Stimulated activated CD8-positive, alpha-beta memory T cell treated with anti-CD3 and anti-CD28 coated beads, Interleukin-7, amount 100 ng/mL, for 1 hour (primary cell): ENCODE measurements at regions not wholly inside any gene's neighbourhood (a gene's known extent, or its start where the extent isn't known, plus 50 kb on each side); places are given as distances from the start of the nearest gene placed in this dataset.

ENCODE experiments used
- DNase-seq, 2 donors: peaks; one replicate each; pipeline ENCODE4 v3.0.0-alpha.2; 2020; ENCODE audit warnings: low read depth in 2 of 2

DNA sequence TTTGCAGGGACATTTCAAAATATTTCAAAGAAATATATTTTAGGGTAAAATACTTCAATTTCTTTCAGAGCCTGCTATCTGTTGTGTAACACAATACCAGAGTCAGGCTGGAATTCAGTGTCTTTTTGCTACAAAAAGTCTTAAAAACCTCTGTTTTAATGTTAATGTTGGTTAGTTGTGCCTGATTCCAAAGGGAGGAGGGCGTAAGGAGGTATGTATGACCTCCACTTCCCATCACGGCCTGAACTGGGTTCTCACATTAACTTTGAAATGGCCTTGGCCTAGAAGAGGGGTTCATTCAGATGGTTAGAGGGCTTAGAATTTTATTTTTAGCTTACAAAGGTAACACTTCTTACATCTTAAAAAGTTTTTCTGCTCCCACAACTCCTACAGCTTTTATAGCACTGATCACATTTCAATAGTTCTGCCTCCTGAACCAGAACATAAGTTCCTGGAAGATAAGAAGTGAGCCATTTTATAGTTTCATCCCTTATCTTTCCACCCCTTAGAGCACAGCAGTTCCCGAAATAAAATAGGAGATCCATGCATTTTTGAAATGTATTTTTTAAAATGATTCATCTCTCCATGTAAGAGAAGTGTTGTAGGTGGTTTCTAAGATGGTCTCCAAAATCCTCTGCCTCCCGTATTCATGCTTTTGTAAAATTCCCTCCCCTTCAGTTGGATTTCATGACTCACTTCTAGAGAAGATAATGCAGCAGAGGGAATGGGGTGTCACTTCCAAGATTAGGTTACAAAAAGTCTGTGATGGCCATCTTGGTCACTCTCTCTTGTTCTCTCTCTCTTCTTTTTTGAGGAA lies 543.1 kb upstream of the NECTIN3 start:
- DNase-seq = no peak

DNA sequence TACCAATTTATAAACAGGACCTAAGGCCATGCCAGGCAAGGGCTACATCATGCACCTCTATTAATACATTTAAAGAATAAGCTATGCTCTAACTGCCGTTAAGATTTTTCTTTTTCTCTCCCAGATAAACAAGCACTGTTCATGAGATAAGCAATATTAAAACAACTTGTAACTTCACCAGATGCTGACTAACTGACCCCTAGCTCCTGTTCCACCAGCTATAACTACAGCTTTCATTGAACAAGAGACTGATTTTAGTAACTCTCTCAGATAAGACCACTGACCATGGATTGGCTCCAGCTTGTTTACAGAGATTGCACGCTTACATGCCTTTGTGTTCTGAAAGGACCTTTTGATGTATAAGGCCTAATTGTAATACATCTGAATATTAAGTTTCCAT lies 540.7 kb upstream of the NECTIN3 start:
- no peak for DNase-seq

DNA sequence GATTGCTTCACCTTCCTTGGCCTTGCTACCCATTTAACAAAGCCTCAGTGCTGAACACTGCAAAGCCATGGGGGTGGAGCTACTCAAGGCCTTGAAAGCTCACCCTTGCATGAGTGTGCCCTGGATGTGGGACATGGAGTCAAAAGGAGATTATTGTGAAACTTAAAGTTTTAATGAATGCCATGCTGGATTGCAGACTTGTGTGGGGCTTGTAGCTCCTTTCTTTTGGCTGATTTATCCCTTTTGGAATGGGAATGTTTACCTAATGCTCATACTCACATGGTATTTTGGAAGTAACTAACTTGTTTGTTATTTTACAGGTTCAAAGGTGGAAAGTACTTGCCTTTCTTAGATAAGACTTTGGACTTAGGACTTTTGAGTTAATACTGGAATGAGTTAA lies 538.5 kb upstream of the NECTIN3 start:
- no peak for DNase-seq

DNA sequence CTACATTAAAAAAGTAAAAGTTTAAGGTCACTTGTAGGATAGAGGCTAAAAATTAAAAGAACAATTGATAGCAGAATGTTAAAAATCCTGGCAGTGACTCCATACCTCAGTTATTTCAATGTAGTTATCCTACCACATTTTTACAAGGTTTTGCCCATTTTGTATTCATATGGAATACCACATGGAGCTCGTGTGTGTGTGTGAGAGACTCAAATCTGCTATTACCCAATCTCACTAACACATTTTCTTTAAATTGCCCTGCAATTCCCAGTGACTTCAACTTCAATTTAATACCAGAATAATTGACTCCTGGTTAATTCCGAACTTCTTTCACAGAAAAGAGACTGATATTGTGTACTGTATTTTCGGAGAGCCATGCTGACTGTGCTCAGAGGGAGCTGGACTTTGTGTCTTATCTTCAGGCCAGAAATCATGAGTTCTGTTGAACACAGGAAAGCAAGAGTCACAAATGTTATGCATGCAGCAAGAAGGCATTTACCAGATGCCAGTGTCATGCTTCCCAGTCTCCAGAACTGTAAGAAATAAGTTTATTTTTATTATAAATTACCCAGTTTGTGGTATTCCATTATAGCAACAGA lies 529.0 kb upstream of the NECTIN3 start:
- no peak for DNase-seq

DNA sequence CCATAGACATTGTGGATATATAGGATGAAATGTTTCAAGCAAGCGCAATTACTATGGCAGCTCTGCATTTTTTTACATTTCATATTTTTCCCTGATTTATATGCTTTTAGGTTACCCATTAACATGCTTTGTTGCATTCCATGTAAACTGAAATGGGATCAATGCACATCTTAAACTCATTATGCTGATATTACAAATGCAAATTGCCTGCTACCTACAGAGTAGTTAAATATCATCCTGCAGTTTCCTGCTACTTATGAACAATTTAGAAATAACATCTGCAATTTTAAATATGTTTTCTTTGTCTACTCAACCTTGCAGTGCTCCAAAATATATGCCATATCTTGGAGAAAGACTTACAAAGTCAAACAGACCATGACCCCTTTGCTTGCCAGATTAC lies 526.9 kb upstream of the NECTIN3 start:
- DNase-seq = no peak

DNA sequence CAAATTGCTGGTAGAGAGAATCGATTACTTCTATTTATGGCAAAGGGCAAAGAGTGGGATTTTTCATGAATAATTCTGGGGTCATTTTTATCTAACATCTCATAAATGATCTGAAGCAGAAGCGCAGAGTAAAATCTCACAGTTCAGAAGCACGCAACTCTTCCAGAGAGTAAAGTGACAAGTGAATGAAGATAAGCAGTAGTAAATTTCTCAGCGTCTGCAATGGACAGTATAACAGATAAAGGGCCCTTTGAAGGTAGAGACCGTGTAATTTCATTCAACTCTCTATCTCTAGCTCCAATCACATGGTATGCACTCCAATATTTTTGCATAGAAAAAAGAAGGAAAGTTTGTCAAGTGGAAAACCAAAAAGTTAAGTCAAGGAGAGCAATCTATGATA lies 521.1 kb upstream of the NECTIN3 start:
- DNase-seq = no peak

DNA sequence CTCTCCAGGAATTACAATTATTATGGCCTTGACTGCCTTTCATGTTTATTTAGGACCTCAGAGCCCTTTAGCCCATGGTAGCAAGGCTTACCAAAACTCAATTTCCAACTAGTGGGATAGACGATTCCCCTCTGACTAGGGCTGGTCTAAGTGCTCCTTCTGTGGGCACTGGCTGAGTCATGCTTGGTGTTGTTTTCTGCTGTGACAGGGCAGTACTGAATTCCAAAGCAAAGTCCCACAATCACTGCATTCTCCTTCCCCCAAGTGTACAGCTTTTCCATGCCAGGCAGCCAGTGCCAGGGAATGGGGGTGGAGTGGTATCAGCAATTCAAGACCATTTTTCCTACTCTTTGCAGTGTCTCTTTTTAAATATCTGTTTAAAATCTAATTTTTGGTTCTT lies 509.0 kb upstream of the NECTIN3 start:
- DNase-seq = no peak

DNA sequence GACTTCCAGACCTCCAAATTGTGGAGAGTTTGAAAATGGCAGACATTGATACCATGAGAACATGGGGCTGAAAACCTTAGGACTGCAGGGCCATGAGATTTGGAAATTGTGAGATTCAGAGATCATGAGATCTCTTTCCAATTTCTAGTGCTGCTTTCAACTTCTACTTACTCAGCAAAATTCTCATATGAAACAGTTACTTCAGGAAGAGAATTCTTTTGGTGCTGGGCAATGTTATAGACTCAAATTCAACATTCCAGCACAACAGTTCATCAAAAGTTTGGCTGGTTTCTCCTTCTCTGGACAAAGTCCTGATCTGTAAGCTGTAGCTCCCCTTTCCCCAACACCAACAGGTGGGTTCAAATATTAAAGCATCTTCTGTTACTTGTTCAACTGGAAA lies 506.9 kb upstream of the NECTIN3 start:
- DNase-seq = no peak

DNA sequence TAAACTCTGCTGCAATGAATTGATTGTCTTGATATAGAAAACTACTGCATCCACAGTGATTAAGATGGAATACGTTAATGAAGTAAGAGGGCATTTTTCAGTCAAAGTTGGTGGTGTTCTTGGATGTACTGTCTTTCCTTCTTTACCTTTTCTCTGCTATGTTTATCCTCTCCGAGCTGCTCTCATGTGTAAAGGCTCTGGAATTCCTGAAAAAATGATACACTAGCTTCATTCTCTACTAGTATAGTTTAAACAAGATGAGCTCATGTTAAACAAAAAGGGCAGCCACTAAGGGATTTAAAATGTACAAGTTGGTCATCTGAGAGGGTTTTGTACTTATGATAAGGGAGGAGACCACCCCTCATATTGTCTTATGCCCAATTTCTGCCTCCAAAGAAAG lies 504.6 kb upstream of the NECTIN3 start:
- no peak for DNase-seq

DNA sequence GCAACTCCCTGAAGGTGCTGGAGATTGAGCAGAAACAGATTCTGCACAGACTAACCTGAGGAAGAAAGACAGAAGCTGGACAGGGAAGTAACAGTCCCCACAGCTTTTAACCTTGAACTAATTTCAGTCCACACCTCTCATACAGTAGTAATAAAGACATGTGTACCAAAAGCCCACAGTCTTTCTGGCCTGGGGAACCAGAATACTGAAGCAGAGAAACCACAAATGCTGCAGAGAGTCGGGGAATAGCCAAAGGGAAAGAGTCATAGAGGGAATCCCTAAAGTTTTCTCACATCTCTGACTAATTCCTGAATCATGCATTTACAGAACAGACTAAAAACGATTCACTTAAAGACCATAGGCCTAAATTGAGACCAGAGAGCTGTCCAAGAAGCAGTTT lies 503.4 kb upstream of the NECTIN3 start:
- no peak for DNase-seq

DNA sequence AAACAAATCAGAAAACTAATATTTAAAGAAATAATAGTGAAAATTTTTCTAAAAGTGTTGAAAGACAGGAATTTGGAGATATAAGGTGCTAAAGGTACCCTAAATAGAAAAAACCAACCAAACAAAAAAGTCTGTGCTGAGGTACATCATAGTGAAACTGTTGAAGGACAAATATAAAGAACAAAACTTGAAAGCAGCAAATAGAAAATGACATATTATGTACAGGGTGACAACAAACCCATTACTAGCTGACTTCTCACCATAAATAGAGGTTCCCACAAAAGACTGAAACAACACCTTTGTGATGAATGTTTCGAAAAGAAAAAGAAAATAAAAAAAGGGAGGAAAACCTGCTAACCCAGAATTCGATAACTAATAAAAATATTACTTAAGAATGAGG lies 502.5 kb upstream of the NECTIN3 start:
- DNase-seq = no peak

DNA sequence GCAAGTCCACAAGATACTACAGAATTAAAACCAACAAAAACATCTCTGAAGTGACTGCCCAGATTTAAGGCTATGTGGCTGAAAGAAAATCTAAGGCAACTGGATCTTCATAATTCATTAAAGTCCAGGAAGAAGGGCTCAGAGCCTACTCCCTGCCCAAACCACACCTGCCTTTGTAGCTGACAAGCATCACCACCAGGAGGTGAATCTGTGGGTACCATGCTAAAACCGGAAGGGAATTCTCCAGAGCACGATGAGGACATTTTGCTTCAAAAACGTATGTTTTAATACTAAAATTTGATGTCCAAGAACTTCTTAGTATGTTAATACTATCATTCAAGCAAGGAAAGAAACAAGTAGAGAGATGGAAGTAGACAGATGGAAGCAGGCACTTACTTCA lies 495.9 kb upstream of the NECTIN3 start:
- DNase-seq = no peak

DNA sequence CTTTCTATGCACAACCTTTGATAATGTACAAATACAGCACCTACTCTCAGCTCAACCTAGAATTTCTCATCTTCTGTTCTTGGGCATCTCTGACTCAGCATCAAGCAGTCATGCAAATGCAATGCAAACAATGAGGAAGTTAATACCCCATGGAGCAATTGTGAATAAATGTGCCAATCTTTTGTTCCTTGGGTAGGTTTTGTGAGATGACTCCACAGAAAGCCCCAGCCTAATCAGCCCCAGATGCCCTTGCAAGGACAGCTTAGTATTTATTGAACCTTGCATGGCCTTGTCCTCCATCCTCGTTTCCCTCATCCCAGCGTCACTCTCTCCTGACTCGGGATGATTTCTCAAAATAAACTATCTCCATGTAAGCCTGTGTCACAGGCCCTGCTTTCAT lies 494.7 kb upstream of the NECTIN3 start:
- no peak for DNase-seq

DNA sequence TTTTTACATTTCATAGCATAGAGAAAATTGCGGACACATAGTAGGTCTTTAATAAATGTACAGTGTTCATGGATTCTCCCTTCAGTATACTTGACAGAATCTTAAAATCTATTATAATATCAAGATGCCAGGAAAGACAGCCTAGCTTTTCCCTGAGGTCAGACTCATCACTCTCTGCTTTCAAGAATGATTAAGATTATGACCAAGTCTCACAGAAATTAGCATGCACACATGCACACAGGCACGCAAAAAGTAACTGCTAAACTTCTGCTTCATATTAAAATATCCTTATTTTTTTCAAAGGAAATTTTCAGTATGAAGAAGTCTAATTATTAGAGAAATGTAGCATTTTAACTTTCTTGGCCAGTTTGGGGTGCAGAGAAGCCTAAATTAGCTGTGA lies 493.8 kb upstream of the NECTIN3 start:
- no peak for DNase-seq

DNA sequence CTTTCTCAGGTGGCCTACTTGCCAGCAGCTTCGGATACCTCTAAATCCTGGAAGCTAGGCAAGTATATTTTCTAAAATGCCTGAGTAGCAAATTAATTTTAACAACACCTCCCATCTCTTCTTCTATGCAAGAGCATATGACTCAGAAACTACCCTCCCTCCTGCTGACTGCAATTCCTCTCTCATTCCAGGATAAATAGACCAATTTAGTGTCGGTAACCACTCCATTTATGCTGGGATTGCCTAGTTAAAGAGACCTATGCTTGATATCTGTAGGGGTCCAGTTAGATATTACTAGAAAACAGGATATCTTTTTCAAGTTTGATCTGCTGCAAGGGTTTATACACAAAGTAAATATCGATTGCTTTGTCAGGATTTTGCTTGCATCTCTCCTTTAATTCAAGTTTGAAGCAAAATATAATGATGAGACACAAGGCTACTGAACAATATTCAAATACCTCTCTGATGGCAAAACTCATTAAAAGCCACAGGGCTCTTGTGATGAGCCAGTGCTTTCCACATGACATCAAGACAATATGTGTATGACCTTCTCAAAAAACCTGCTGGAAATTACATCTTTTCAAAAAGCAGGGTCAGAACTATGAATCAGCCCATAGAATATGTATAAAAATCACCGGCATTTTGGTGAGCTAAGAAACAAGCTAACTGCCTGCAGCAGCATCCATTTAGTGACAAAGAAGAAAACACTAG lies 491.6 kb upstream of the NECTIN3 start:
- DNase-seq = no peak

DNA sequence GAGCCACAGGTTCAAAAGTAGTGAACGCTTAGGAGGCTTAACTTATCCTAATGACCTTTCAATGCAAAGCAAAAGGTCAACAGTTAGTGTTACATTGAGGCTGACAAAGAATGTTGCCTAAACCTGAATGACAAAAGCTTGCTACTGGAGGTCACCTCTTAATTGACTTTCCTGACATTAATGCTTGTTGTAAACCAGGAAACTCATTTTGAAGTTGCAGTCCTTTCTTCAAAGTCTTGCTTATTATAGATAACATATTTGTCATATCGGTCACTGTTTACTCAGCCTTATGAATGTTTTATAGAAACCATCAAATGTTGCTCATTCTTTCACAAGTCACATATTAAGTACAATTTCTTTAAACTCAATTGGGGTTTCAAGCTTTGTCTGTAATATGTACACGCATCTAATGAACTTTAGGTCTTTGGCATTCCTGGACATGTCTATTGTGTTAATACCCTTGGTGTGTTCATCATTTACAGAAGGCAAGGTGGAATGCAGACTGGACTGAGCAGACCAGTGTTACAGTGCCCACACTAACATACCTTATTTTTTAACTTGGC lies 488.2 kb upstream of the NECTIN3 start:
- no peak for DNase-seq

DNA sequence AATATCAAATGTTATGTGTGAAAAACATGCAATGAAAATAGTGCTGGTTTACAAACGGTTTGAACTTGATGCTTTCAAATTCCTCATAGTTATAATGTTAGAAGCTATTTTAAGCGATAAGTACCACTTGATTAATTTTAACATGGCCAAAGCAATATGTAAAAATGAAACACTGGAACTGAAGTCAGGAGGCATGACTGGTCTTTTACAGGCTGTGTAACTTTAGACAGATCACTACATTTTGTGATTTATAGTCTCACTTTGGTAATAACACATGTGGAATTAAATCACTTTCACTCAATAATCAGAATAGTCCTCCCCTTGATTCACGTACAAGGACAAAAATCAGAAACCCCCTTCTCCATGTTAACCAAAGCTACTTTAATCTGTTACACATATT lies 482.7 kb upstream of the NECTIN3 start:
- DNase-seq = no peak

DNA sequence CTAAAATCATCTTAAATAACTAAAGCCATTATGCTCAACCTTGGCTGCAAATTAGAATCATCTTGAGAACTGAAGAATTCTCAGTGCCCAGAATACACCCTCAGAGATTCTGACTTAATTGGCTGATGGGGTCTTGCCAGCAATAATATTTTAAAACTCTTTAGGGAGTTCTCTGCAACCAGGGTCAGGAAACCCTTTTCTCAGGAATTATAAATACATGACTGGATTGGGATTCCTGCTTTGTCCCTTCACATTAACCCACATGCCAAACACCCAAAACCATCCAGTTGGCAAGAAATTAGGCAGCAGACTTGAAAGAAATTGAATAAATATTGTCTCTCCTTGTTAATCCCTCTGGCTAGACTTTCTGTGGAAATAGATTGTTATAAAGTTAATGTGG lies 482.3 kb upstream of the NECTIN3 start:
- DNase-seq = no peak

DNA sequence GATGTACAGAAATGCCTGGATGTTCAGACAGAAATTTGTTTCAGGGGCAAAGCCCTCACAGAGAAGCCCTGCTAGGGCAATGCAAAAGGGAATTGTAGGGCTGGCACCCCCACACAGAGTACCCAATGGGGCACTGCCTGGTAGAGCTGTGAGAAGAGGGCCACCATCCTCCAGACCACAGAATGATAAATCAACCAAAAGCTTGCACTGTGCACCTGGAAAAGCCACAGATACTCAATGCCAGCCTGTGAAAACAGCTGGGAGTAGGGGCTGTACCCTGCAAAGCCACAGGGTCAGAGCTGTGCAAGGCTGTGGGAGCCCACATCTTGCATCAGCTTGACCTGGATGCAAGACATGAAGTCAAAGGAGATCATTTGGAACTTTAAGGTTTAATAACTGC lies 477.9 kb upstream of the NECTIN3 start:
- DNase-seq = no peak

DNA sequence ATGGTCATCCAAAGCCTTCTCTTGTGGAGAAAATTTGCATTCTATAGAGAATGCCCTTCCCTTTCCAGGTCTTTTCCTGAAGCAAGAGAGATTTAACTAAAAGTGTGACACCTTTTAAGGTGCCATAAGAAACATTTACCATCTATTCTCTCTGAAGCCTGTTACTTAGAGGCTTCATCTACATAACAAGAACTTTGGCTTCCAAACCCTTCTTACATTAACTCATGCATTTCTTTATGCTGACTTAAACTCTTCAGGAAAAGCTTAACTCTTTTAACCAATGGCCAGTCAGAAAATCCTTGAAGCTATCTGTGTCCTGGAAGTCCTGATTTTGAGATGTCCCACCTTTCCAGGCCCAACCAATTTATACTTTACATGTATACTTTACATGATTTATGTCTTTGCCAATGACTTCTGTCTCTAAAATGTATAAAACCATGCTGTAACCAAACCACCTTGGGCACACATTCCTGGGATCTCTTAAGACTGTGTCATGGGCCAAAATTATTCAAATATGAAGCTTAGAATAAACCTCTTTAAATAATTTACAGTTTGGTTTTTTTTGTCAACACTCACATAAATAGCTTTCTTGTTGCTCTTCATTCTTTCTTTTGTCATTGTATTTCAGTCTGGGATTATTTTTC lies 472.6 kb upstream of the NECTIN3 start:
- DNase-seq = no peak

DNA sequence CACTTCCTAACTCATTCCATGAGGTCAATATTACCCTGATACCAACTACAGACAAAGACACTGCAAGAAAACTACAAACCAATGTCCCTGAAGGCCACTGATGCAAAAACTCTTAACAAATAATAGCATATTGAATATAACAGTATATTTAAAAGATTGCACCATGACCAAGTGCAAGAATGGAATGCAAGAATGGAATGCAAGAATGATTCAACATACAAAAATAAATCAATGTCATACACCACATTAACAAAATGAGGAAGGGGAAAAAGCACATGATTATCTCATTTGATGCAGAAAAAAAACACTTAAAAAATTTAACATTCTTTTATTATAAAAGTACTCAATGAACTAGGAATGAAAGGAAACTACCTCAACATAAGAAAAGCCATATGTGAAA lies 463.1 kb upstream of the NECTIN3 start:
- DNase-seq = no peak

DNA sequence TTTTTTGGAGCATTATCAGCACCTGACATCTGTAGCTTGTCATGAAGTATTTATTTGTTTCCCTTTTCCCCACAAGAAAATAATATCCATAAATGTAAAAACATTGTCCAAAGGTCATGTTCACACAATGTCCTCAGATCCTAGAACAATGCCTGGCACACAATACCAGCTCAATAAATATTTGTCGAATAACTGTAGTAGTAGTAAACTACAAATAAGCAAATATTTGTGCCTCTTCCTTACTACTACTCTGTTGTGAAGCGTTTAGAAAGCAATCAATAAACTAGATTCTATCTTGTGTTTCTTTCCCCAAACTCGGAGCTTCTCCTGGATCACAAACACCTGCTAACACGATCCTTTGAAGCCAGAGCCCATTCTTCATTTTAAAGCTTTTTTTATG lies 459.6 kb upstream of the NECTIN3 start:
- DNase-seq = no peak
